GM20000 (cell line): ENCODE measurements at regions not wholly inside any gene's neighbourhood (a gene's known extent, or its start where the extent isn't known, plus 50 kb on each side); places are given as distances from the start of the nearest gene placed in this dataset.
"Not testable (repeated sequence)": the region's sequence is repeated elsewhere in the genome, so short reads cannot be mapped to it uniquely, and the experiment has no call there.

Experiments
- DNase-seq: peaks from one replicate; pipeline ENCODE4 v3.0.0; 2012; ENCODE audit warnings: low spot score
- TF ChIP-seq, protein P1 (sequence below): IDR thresholded peaks from 2 replicates; pipeline ENCODE4 v1.5.1; 2012; ENCODE audit warnings: mild to moderate bottlenecking, control low read depth; ENCODE audit errors: extremely low read depth, missing control alignments

DNA sequence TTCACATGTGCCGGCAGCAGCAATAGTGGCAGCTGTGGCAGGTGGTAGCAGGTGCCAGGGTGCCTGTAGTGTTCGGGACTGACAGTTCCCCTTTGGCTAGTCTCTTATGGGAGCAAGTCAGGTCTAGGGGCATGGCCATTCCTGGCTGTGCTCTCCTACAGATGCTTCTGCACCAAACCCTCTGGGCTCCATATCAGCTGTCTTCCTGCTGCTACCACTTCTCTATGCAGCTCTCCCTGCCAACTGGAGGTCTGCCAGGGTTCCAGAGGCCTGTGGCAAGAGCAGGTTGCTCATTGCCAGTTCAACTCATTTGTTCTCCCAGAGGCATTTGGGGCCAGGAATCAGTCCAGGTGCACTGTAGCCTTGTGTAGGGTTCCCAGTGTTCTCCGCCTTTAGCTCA, 473.7 kb downstream of the JRKL start:
- TF ChIP-seq, protein P1, sequence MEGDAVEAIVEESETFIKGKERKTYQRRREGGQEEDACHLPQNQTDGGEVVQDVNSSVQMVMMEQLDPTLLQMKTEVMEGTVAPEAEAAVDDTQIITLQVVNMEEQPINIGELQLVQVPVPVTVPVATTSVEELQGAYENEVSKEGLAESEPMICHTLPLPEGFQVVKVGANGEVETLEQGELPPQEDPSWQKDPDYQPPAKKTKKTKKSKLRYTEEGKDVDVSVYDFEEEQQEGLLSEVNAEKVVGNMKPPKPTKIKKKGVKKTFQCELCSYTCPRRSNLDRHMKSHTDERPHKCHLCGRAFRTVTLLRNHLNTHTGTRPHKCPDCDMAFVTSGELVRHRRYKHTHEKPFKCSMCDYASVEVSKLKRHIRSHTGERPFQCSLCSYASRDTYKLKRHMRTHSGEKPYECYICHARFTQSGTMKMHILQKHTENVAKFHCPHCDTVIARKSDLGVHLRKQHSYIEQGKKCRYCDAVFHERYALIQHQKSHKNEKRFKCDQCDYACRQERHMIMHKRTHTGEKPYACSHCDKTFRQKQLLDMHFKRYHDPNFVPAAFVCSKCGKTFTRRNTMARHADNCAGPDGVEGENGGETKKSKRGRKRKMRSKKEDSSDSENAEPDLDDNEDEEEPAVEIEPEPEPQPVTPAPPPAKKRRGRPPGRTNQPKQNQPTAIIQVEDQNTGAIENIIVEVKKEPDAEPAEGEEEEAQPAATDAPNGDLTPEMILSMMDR, result no peak
- no peak for DNase-seq

- TF ChIP-seq, protein P1, result no peak
- DNase-seq, result no peak
These were observed 475.2 kb downstream of the JRKL start for GRCh38 chr11:96865020-96865419.

- TF ChIP-seq, protein P1, result no peak
- DNase-seq, result no peak
These were observed 479.4 kb downstream of the JRKL start for GRCh38 chr11:96869207-96869606.

- DNase-seq, result no peak
- TF ChIP-seq, protein P1, result no peak
These were observed 485.9 kb downstream of the JRKL start for GRCh38 chr11:96875712-96876111.

- no peak for DNase-seq
- TF ChIP-seq, protein P1, result no peak
These were observed 488.7 kb downstream of the JRKL start for GRCh38 chr11:96878299-96879051.

- not testable (repeated sequence) for DNase-seq
These were observed 492.8 kb downstream of the JRKL start for GRCh38 chr11:96882622-96883021.

GRCh38 chr11:96885405-96885804, 495.6 kb downstream of the JRKL start:
- TF ChIP-seq, protein P1, result no peak
- no peak for DNase-seq

DNA sequence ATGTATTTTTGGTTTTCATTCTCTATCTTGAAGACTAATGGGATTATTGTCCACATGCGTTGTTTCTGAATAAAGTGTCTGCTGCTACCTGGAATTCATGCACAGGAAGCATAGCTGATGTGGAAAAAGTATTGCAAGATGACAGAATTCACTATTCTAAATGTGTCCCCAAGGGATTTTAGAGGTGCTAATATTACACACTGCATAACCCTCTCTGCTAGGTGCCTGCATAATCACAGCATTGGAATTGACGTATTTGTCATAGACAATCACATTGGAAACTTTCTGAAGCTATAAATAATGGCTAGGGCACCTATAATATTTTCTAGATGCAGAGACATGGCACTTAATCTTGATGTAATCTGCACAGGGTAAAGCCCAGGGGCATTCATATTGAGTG, 496.1 kb downstream of the JRKL start:
- TF ChIP-seq, protein P1, result no peak
- DNase-seq, result no peak
